HepG2 (cell line): ENCODE measurements at regions not wholly inside any gene's neighbourhood (a gene's known extent, or its start where the extent isn't known, plus 50 kb on each side); places are given as distances from the start of the nearest gene placed in this dataset.

Source experiments
- ATAC-seq: fragments of 200-7000 bp; cut with Tn5 transposase; 3 replicates; pipeline ENCODE4 v1.9.1; 2020; ENCODE audit warnings: mild to moderate bottlenecking, moderate library complexity
- BruUV-seq: library from RNA; stranded (reverse); fragments of 400-500 nt; replicated peaks from 2 replicates; lab custom pipeline; 2021; lab: Mats Ljungman, UMichigan
- CTCF ChIA-PET: fragments of 300-600 bp; formaldehyde crosslinking; extraction: SDS; loops from one replicate; lab custom pipeline; 2021; ENCODE audit warnings: low total read pairs, inconsistent platforms, low intra/inter-chr PET ratio; lab: Yijun Ruan, JAX
- POLR2A ChIA-PET: fragments of 350-600 bp; sonication (Branson Sonifier 250); formaldehyde crosslinking; loops from one replicate; lab custom pipeline; 2020; ENCODE audit warnings: antibody characterized with exemption, inconsistent platforms; lab: Yijun Ruan, JAX
- DNase-seq: peaks from one replicate; pipeline ENCODE4 v3.0.0-alpha.2; 2015; ENCODE audit warnings: low spot score
- FAIRE-seq: peaks from 3 replicates; lab custom pipeline; 2011; peaks lifted over from hg19 to GRCh38; lab: Jason Lieb, UNC
- H2AFZ ChIP-seq: one replicate; pipeline ENCODE4 v1.6.1; 2011; ENCODE audit warnings: low read length, inconsistent platforms
- H3K27ac ChIP-seq: fragments of 300-600 bp; 3 replicates; pipeline ENCODE4 v1.8.0; 2011; ENCODE audit warnings: mixed run types, mild to moderate bottlenecking, mixed read lengths, low read length, inconsistent platforms; ENCODE audit not compliant: insufficient read depth; ENCODE audit errors: extremely low read length
- H3K27me3 ChIP-seq, 2 experiments: fragments of 200-600 bp in 1 of 2; 2 replicates in 1 of 2; 3 replicates in 1 of 2; pipeline versions ENCODE4 v1.6.0 to v1.8.0; 2011; ENCODE audit warnings: low read length in 2 of 2, mild to moderate bottlenecking in 2 of 2, moderate library complexity in 2 of 2, inconsistent platforms in 1 of 2; ENCODE audit not compliant: insufficient read depth in 2 of 2, control insufficient read depth in 1 of 2
- H3K36me3 ChIP-seq, 2 experiments: fragments of 200-600 bp in 1 of 2; replicated peaks in 1 of 2; 2 replicates in 1 of 2; 3 replicates in 1 of 2; pipeline versions ENCODE4 v1.5.1 to v1.8.0; 2011; ENCODE audit warnings: low read length in 2 of 2, inconsistent platforms in 1 of 2; ENCODE audit not compliant: insufficient read depth in 2 of 2, control insufficient read depth in 1 of 2
- H3K4me1 ChIP-seq: 2 replicates; pipeline ENCODE4 v1.5.1; 2012; ENCODE audit warnings: low read length, inconsistent platforms; ENCODE audit not compliant: insufficient read depth
- H3K4me2 ChIP-seq: 2 replicates; pipeline ENCODE4 v1.6.0; 2011; ENCODE audit warnings: low read depth, low read length, inconsistent platforms
- H3K4me3 ChIP-seq, 3 experiments: fragments of 200-600 bp in 1 of 3; sonication (generic), shearing (Covaris generic) in 1 of 3; replicated peaks in 1 of 3; 2 replicates each; pipeline ENCODE4 v1.5.1; 2011 to 2016; ENCODE audit warnings: low read length in 3 of 3, inconsistent platforms in 2 of 3, low read depth in 2 of 3, mild to moderate bottlenecking in 2 of 3, control low read depth in 1 of 3, mixed read lengths in 1 of 3; ENCODE audit not compliant: insufficient read depth in 1 of 3
- H3K79me2 ChIP-seq: one replicate; pipeline ENCODE4 v1.6.1; 2011; ENCODE audit warnings: low read length, inconsistent platforms; ENCODE audit not compliant: insufficient read depth
- H3K9ac ChIP-seq: 2 replicates; pipeline ENCODE4 v1.6.0; 2011; ENCODE audit warnings: mild to moderate bottlenecking, low read depth, low read length, inconsistent platforms; ENCODE audit not compliant: insufficient read depth
- H3K9me3 ChIP-seq: 2 replicates; pipeline ENCODE4 v1.5.1; 2012; ENCODE audit warnings: mild to moderate bottlenecking, low read length
- H4K20me1 ChIP-seq: 2 replicates; pipeline ENCODE4 v1.6.0; 2011; ENCODE audit warnings: inconsistent platforms, mild to moderate bottlenecking, low read length, moderate library complexity; ENCODE audit not compliant: insufficient read depth
- AKAP8 ChIP-seq: sonication (generic); formaldehyde crosslinking; IDR thresholded peaks from 2 replicates; pipeline ENCODE4 v1.5.1; 2020; ENCODE audit warnings: mild to moderate bottlenecking, missing genetic modification reagents
- ATF7-NPFF ChIP-seq: sonication (generic); formaldehyde crosslinking; IDR thresholded peaks from 2 replicates; pipeline ENCODE4 v1.8.1; 2023; ENCODE audit warnings: mild to moderate bottlenecking, low read depth, missing genetic modification reagents, moderate library complexity
- BCL6 ChIP-seq: IDR thresholded peaks from 2 replicates; pipeline ENCODE4 v1.6.1; 2016; ENCODE audit warnings: missing genetic modification reagents, missing compliant biosample characterization
- FOXP1 ChIP-seq, 2 experiments: fragments of 450-650 bp in 1 of 2; IDR thresholded peaks; 2 replicates each; pipeline ENCODE4 v1.6.1; 2017 to 2018; ENCODE audit warnings: antibody characterized with exemption in 1 of 2
- GATA4 ChIP-seq: sonication (generic); IDR thresholded peaks from 2 replicates; pipeline ENCODE4 v1.6.1; 2016; ENCODE audit warnings: antibody characterized with exemption, low read depth, borderline replicate concordance
- KLF16 ChIP-seq, 2 experiments: sonication (generic) in 1 of 2; formaldehyde crosslinking in 1 of 2; IDR thresholded peaks; 2 replicates each; pipeline versions ENCODE4 v1.6.1 to v1.8.0; 2016 to 2023; ENCODE audit warnings: missing genetic modification reagents in 2 of 2, missing compliant biosample characterization in 1 of 2
- NFYB ChIP-seq: sonication (generic); formaldehyde crosslinking; IDR thresholded peaks from 2 replicates; pipeline ENCODE4 v1.4.0; 2020; ENCODE audit warnings: missing genetic modification reagents
- POLR2A ChIP-seq, 2 experiments: IDR thresholded peaks; 2 replicates each; pipeline ENCODE4 v1.6.1; 2011; ENCODE audit warnings: low read depth in 2 of 2, low read length in 2 of 2, mild to moderate bottlenecking in 1 of 2, moderate library complexity in 1 of 2; ENCODE audit not compliant: insufficient read depth in 1 of 2
- SATB2 ChIP-seq: sonication (generic); formaldehyde crosslinking; IDR thresholded peaks from 2 replicates; pipeline ENCODE4 v1.5.0; 2020; ENCODE audit warnings: missing genetic modification reagents
- STAT5B ChIP-seq: sonication (generic); formaldehyde crosslinking; IDR thresholded peaks from 2 replicates; pipeline ENCODE4 v1.4.0; 2020; ENCODE audit warnings: missing genetic modification reagents
- TFDP1 ChIP-seq: IDR thresholded peaks from 2 replicates; pipeline ENCODE4 v1.6.1; 2016; ENCODE audit warnings: missing compliant biosample characterization, missing genetic modification reagents, borderline replicate concordance
- ZBTB10 ChIP-seq: sonication (generic); formaldehyde crosslinking; IDR thresholded peaks from 2 replicates; pipeline ENCODE4 v1.4.0; 2020; ENCODE audit warnings: missing genetic modification reagents, borderline replicate concordance
- WGBS: methylation state at CpG from one replicate; pipeline ENCODE4 v1.1.6; 2017; ENCODE audit warnings: low lambda C conversion rate; 5-methylcytosine and 5-hydroxymethylcytosine counted together
- in situ Hi-C: cut with HindIII; loops from 2 replicates; pipeline ENCODE4 v1.10.0; 2017; ENCODE audit warnings: low pct_unique_long_range_greater_than_20kb; ENCODE audit not compliant: extremely low pct_ligation_motif_present
- intact Hi-C: fragments of 100-400 bp; cut with micrococcal nuclease; formaldehyde crosslinking; loops from one replicate; pipeline ENCODE4 v1.10.0; 2022; ENCODE audit not compliant: unreplicated experiment
- TF ChIP-seq, protein P1 (sequence below): sonication (generic); formaldehyde crosslinking; IDR thresholded peaks from 2 replicates; pipeline ENCODE4 v1.5.0; 2020; ENCODE audit warnings: missing genetic modification reagents, mild to moderate bottlenecking, borderline replicate concordance

- TF ChIP-seq STAT5B (CRISPR knock-in tag) (no peak), FOXP1 (IDR thresholded peaks at IDR 0.05) (no peak), FOXP1 (CRISPR knock-in tag; IDR thresholded peaks at IDR 0.05) (no peak), AKAP8 (CRISPR knock-in tag) (no peak), ZBTB10 (CRISPR knock-in tag) (no peak), KLF16 (CRISPR knock-in tag; IDR thresholded peaks at IDR 0.05) (no peak), POLR2A (IDR thresholded peaks at IDR 0.05; ENCODE audit: insufficient read depth in 1 of 2, low read depth in 2 of 2, low read length in 2 of 2) (no peak), ATF7-NPFF (CRISPR knock-in tag) (no peak)
These were observed 83.1 kb upstream of the NPVF start (continued) for GRCh38 chr7:25311346-25311745.

DNA sequence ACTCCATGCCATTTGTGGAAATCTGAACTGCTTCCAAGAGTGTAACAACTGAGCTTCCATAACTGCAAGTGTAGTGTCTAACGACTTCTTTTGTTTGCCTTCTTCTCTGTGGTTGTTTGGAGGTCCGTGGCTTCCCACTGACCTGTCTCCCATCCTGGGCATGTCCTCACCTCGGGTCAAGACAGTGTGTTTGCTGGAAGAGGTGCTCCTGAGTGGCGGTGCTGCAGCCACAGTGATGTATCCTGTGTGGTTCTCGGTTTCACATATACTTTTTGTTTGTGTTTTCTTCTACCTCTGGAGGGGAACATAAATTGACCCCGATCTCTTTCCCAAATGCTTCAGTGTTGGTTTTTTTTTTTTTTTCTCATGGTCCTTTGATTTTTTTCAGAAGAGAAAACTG lies 84.7 kb upstream of the NPVF start:
- H3K9me3 ChIP-seq, result no peaks in the 10 kb centered on the region
- BruUV-seq, result no TSS peak
- 19% methylated on average over 6 of the region's 6 CpGs for WGBS
- no peak overlapping the region for H3K4me3 ChIP-seq
- ATAC-seq, result no peak
- no peak overlapping the region for H3K4me2 ChIP-seq
- TF ChIP-seq GATA4, result no peak
- TF ChIP-seq BCL6, result no peak
- TF ChIP-seq, protein P1, sequence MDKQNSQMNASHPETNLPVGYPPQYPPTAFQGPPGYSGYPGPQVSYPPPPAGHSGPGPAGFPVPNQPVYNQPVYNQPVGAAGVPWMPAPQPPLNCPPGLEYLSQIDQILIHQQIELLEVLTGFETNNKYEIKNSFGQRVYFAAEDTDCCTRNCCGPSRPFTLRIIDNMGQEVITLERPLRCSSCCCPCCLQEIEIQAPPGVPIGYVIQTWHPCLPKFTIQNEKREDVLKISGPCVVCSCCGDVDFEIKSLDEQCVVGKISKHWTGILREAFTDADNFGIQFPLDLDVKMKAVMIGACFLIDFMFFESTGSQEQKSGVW (CRISPR knock-in tag), result no peak
- no peak for TF ChIP-seq TFDP1
- TF ChIP-seq SATB2 (CRISPR knock-in tag), result no peak
- no peak for TF ChIP-seq NFYB
- no peaks in the 10 kb centered on the region for H3K4me1 ChIP-seq
- no peak for FAIRE-seq
- intact Hi-C loops, result no loop called here
- H3K27me3 ChIP-seq, result peaks cover 0 to 7% of the 10 kb centered on the region in 2 experiments; a peak in 1 of 5 replicates
- POLR2A ChIA-PET, result no interaction called here
- CTCF ChIA-PET, result no interaction called here
- H4K20me1 ChIP-seq, result no peaks in the 10 kb centered on the region
- H3K9ac ChIP-seq, result no peak overlapping the region
- no peak overlapping the region for H2AFZ ChIP-seq
- in situ Hi-C loops, result no loop called here
- H3K36me3 ChIP-seq, result no peaks in the 10 kb centered on the region
- no peak for DNase-seq
- no peaks in the 10 kb centered on the region for H3K79me2 ChIP-seq
- H3K27ac ChIP-seq, result no peak overlapping the region
